ENCODE measurements at regions not wholly inside any gene's neighbourhood (a gene's known extent, or its start where the extent isn't known, plus 50 kb on each side); places are given as distances from the start of the nearest gene placed in this dataset.

DNA sequence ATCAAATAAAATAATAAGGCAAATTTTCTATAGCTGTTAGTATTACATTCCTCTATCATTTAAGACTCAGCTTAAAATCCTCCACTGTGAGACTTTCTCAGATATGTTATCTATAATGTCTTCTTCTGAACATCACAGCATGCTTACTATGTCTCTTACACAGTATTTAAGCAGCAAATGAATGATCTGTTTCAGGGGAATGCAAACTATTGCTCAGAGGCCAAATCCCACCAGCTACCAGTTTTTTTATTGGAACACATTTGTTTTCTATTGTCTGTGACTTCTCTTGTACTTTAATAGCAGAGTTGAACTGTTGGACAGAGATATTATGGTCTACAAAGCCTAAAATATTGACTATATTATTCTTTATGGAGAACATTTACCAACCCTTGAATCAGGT, 59.6 kb downstream of the C3orf38 start:
- DNase-seq, result no peak

DNA sequence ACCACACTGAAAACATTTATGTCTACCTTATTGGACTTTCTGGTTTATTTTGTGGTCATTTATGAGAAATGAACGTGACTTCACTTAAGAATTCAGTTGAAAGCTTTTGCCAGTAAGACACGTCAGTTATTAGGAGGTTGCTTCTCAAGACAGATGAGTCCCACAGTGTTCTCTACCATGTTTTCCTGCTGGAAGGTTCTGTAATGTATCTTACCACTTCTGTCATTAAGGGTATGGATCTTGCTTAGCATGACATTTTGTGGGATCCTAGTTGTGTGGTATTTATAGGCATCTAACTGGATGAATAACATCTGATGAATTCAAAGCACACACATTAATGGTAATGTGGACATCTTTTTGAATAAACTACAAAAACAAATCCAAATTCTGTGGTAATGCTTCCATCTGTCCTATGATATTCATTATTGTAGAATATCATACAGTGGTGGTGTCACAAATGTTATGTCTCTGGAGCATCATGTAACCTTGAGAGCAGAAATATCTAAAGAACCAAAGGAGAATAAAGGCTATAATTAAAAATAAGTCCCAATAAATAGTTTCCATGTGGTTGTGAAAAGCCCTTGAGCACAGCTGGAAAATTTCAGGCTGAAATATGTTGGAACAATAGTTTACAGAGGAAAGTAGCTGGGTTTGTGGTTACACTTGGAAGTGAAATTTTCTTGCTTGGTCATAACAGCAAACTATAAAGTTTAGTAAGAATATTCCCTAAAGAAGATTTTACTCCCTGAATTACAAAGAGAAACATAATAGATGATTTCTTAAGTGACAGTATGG, 61.5 kb downstream of the C3orf38 start:
- DNase-seq, result no peak

GRCh38 chr3:88219138-88219792, 69.5 kb downstream of the C3orf38 start:
- DNase-seq, result peak; percentile 40 to 57

DNA sequence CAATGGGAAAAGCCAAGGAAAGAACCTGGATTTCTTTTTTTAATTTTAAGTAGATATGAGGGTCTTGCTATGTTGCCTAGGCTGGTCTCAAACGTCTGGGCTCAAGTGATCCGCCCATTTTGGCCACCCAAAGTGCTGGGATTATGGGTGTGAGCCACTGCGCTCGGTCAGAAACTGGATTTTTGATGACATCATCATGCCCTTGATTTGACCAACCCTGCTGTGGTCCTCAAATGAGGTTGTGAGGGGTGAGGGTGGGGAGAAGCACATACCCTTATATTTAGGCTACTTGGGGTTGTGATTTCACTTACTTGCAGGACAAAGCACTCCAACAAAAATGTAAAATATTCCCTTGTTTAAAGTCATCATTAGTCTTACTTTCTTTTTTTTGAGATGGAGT, 70.4 kb downstream of the C3orf38 start:
- no peak for DNase-seq

- no peak for DNase-seq
These were observed 72.0 kb downstream of the C3orf38 start for GRCh38 chr3:88221726-88222125.

DNA sequence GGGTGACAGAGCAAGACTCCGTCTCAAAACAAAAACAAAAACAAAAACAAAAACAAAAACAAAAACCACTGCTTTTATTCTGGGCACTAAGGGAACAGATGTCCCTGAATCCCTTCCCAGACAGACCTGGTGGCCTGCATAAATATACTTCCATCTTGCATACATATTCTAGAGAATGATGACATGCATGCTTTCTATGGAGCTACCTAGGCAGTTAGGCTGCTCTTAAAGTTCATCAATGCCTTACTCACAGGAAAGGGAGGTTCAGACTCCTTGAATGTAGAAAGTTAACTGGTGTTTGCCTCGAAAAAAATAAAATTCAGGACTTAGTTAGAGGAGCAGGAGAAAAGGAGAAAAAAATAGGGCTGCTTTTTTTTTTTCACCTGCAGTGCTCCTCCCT, 72.6 kb downstream of the C3orf38 start:
- no peak for DNase-seq

GRCh38 chr3:88225326-88226008, 75.7 kb downstream of the C3orf38 start:
- no peak for DNase-seq

GRCh38 chr3:88226910-88227309, 77.2 kb downstream of the C3orf38 start:
- no peak for DNase-seq

GRCh38 chr3:88230638-88231037, 80.9 kb downstream of the C3orf38 start:
- DNase-seq, result no peak

GRCh38 chr3:88231207-88231606, 81.4 kb downstream of the C3orf38 start:
- DNase-seq, result no peak

- DNase-seq, result no peak
These were observed 81.9 kb downstream of the C3orf38 start for GRCh38 chr3:88231632-88232031.

DNA sequence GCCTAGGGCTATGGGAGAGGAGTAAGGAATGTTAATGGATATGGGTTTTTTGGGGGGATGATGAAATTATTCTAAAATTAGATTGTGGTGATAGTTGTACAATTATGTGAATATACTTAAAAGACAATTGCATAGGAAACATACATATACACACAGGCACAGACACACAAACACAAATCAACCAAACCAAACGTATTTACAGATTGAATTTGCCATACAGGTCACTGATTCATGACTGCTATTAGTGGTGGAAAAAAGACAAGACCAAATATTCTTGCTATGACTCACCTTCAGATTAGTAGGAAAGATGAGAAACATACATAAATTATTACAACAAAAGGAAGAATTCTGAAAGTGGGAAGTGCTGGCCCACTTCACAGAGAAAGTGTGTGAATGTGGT, 85.3 kb downstream of the C3orf38 start:
- no peak for DNase-seq

DNA sequence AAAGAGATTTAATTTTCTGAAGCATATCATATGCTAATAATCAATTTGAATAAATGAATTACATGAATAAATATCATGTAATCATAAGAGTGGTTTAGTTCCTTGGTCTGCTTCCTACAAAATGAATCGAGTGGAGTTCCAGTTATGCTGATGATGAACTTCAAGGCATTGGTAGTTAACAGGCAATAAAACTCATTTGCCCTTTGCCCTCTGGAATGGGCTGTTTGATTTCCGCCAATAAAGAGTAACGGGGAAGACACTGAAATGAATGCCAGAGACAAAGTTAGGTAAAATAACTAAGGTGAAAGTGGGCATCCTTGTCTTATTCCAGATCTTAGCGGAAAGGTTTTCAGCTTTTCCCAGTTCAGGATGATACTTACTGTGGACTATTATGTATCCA, 90.1 kb downstream of the C3orf38 start:
- no peak for DNase-seq

GRCh38 chr3:88248658-88249057, 98.9 kb downstream of the C3orf38 start:
- DNase-seq, result no peak

- no peak for DNase-seq
These were observed 109.3 kb downstream of the C3orf38 start for GRCh38 chr3:88259045-88259444.

- no peak for DNase-seq
These were observed 112.8 kb downstream of the C3orf38 start for GRCh38 chr3:88262527-88262926.

DNA sequence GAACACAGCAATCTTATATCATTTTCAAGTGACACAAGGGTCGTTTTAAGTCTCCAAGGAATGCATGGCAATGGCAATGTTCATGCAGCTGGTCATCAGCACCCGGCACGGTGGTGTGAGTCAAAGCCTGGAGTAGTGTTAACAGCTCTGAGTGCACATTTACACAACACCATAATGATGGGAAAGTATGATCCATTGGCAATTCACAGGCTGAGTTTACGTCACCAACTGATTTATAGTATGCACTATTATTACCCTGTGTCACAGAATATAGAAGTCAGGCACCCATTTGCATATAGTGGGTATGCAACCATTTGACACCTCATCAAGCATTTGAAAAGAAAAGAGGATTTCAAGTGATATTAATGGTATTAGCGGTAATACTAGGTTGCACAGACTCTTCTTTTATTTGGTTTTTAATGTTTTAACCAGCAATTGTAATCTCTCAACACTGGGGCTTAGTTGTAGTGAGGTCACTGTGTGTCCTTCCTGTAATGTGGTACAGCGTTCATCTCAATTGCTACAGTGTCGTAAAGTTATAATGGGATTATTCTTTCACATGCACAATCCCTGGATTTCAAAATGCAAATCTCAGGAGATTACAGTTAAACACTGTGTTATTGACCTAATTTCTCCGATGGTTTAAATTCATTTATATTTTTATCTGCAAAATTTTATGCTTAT, 113.8 kb downstream of the C3orf38 start:
- no peak for DNase-seq

DNA sequence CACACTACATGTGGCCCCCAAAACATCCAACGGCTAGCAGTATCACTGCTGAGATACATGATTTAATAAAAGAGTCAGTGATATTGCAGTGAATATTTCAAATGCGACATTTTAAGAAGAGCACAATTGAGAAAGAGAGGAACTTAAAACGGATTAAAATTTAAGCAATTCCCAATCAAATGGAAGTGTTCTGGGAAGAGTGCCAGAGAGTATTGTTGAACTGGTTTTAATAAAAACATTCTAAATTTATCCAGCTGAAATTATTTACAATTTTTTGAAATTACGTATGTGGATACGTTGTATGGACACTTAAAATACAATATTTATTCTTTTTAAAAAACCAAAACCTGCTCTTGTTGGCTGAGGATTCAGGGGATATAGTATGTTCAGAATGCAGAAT, 117.7 kb downstream of the C3orf38 start:
- no peak for DNase-seq

DNA sequence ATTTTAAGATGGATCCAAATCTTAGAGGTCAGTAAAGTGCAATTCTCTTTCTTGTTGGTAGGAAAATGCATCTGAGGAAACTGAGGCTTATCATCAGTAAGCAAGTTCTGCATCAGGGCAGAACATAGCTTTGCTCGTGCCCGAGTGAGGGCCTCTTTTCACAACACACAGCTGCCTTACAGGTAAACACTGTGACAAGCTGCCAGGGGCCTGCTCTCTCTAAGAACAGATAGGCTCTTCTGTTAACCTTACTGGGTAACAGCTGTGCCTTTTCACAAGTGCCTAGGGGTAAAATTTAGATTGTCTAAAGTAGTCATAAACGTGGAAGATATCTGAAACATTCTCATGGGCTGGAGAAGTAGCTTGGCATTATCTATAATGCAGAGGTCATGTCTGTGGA, 118.1 kb downstream of the C3orf38 start:
- no peak for DNase-seq

- no peak for DNase-seq
These were observed 130.6 kb downstream of the C3orf38 start for GRCh38 chr3:88280326-88280725.

- peak in 1 of 2 donors; percentile 9 for DNase-seq
These were observed 132.9 kb downstream of the C3orf38 start for GRCh38 chr3:88282528-88283241.

DNA sequence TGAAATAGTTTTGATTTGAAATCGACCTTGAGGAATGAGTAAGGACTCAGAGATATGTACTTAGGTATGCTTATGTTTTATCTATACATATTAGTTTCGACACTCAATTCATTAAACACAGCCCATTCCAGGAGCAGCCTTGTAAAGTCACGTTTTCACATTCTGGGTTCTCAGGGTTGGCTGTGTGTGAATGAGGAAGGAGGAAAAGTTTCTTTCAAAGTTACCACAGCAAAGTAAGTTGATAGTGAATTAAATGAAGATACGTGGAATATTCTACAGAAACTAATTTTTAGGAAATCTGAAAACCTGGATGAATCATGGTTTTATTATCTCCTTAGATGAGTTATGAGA, 133.5 kb downstream of the C3orf38 start:
- no peak for DNase-seq

All from right lung (tissue), 2 donors.